Activated naive CD4-positive, alpha-beta T cell (primary cell): ENCODE measurements at regions not wholly inside any gene's neighbourhood (a gene's known extent, or its start where the extent isn't known, plus 50 kb on each side); places are given as distances from the start of the nearest gene placed in this dataset.
"Not testable (repeated sequence)": the region's sequence is repeated elsewhere in the genome, so short reads cannot be mapped to it uniquely, and the experiment has no call there.

Experiments used
- DNase-seq, 4 experiments: peaks; one replicate each; lab custom pipeline; 2025; lab: John Stamatoyannopoulos, UW

- no peak for DNase-seq
These were observed 139.9 kb upstream of the ELL2 start for GRCh38 chr5:96101358-96102089.

- DNase-seq, result not testable (repeated sequence)
These were observed 135.8 kb upstream of the ELL2 start for GRCh38 chr5:96097488-96097887.

- no peak for DNase-seq
These were observed 135.1 kb upstream of the ELL2 start for GRCh38 chr5:96096724-96097123.

- no peak for DNase-seq
These were observed 133.3 kb upstream of the ELL2 start for GRCh38 chr5:96094904-96095303.

- DNase-seq, result no peak
These were observed 132.3 kb upstream of the ELL2 start for GRCh38 chr5:96093890-96094381.

- DNase-seq, result no peak
These were observed 131.7 kb upstream of the ELL2 start for GRCh38 chr5:96093340-96093739.

- no peak for DNase-seq
These were observed 130.2 kb upstream of the ELL2 start for GRCh38 chr5:96091874-96092273.

- DNase-seq, result no peak
These were observed 128.6 kb upstream of the ELL2 start for GRCh38 chr5:96090215-96090614.

- DNase-seq, result no peak
These were observed 127.3 kb upstream of the ELL2 start for GRCh38 chr5:96088706-96089498.

GRCh38 chr5:96087939-96088338 is 126.3 kb upstream of the ELL2 start:
- DNase-seq, result no peak

GRCh38 chr5:96084874-96085506 is 123.3 kb upstream of the ELL2 start:
- no peak for DNase-seq

GRCh38 chr5:96083361-96083881 is 121.8 kb upstream of the ELL2 start:
- DNase-seq, result no peak

GRCh38 chr5:96081276-96081858 is 119.7 kb upstream of the ELL2 start:
- no peak for DNase-seq

GRCh38 chr5:96080557-96080956 is 118.9 kb upstream of the ELL2 start:
- no peak for DNase-seq

GRCh38 chr5:96079962-96080361 is 118.3 kb upstream of the ELL2 start:
- DNase-seq, result no peak

GRCh38 chr5:96079075-96079474 is 117.4 kb upstream of the ELL2 start:
- no peak for DNase-seq

GRCh38 chr5:96076451-96076850 is 114.8 kb upstream of the ELL2 start:
- DNase-seq, result no peak

GRCh38 chr5:96075579-96076289 is 114.1 kb upstream of the ELL2 start:
- no peak for DNase-seq

GRCh38 chr5:96074870-96075269 is 113.2 kb upstream of the ELL2 start:
- DNase-seq, result no peak

GRCh38 chr5:96074460-96074859 is 112.8 kb upstream of the ELL2 start:
- no peak for DNase-seq

GRCh38 chr5:96072791-96073165 is 111.1 kb upstream of the ELL2 start:
- DNase-seq, result no peak
